GM18505 (cell line): ENCODE measurements at regions not wholly inside any gene's neighbourhood (a gene's known extent, or its start where the extent isn't known, plus 50 kb on each side); places are given as distances from the start of the nearest gene placed in this dataset.

Experiments
- ATAC-seq: cut with Tn5 transposase; IDR thresholded peaks from one replicate; pipeline ENCODE4 v1.9.1; 2021; ENCODE audit not compliant: unreplicated experiment
- POLR2A ChIP-seq: IDR thresholded peaks from 4 replicates; pipeline ENCODE4 v1.6.1; 2011; ENCODE audit warnings: borderline replicate concordance; ENCODE audit not compliant: insufficient read depth, insufficient read length; ENCODE audit errors: extremely low read depth

GRCh38 chr9:126216826-126217225, 109.8 kb upstream of the MVB12B start:
- no peak for TF ChIP-seq POLR2A
- no peak for ATAC-seq

GRCh38 chr9:126217250-126217653, 109.4 kb upstream of the MVB12B start:
- no peak for ATAC-seq

GRCh38 chr9:126217797-126218196, 108.8 kb upstream of the MVB12B start:
- no peak for ATAC-seq
- no peak for TF ChIP-seq POLR2A

More at GRCh38 chr9:126217250-126217653, 109.4 kb upstream of the MVB12B start:
- no peak for TF ChIP-seq POLR2A

GRCh38 chr9:126218359-126219125, 108.1 kb upstream of the MVB12B start:
- no peak for ATAC-seq
- TF ChIP-seq POLR2A: no peak

GRCh38 chr9:126219166-126219565, 107.5 kb upstream of the MVB12B start:
- no peak for ATAC-seq
- no peak for TF ChIP-seq POLR2A

- no peak for TF ChIP-seq POLR2A
- ATAC-seq: no peak
Measured at GRCh38 chr9:126219648-126220063, 107.0 kb upstream of the MVB12B start.

GRCh38 chr9:126221480-126221879, 105.1 kb upstream of the MVB12B start:
- TF ChIP-seq POLR2A: no peak

GRCh38 chr9:126222363-126222834, 104.2 kb upstream of the MVB12B start:
- no peak for ATAC-seq
- no peak for TF ChIP-seq POLR2A

More at GRCh38 chr9:126221480-126221879, 105.1 kb upstream of the MVB12B start:
- ATAC-seq: no peak

- no peak for ATAC-seq
- no peak for TF ChIP-seq POLR2A
Measured at GRCh38 chr9:126222835-126223431, 103.7 kb upstream of the MVB12B start.

- no peak for ATAC-seq
- no peak for TF ChIP-seq POLR2A
Measured at GRCh38 chr9:126223798-126224531, 102.7 kb upstream of the MVB12B start.

GRCh38 chr9:126225611-126226609, 100.7 kb upstream of the MVB12B start:
- ATAC-seq: no peak
- TF ChIP-seq POLR2A: no peak

- no peak for TF ChIP-seq POLR2A
- no peak for ATAC-seq
Measured at GRCh38 chr9:126226991-126227936, 99.4 kb upstream of the MVB12B start.

GRCh38 chr9:126228111-126228780, 98.4 kb upstream of the MVB12B start:
- no peak for TF ChIP-seq POLR2A
- ATAC-seq: no peak
